ENCODE measurements at regions not wholly inside any gene's neighbourhood (a gene's known extent, or its start where the extent isn't known, plus 50 kb on each side); places are given as distances from the start of the nearest gene placed in this dataset.

- Histone ChIP-seq H3K4me2 (ENCODE audit: low read depth, low read length, poor library complexity, severe bottlenecking) (no peak overlapping the region), H3K9ac (ENCODE audit: low read depth, low read length, poor library complexity, severe bottlenecking) (no peak overlapping the region), H3K36me3 (ENCODE audit: insufficient read depth, low read length) (no peaks in the 10 kb centered on the region), H3K79me2 (ENCODE audit: insufficient read depth, low read length) (no peaks in the 10 kb centered on the region), H3F3A (ENCODE audit: low read depth) (no peaks in the 10 kb centered on the region), H3K4me1 (ENCODE audit: insufficient read depth, low read length, poor library complexity, severe bottlenecking) (no peaks in the 10 kb centered on the region), H4K20me1 (ENCODE audit: insufficient read depth, low read length, poor library complexity, severe bottlenecking) (no peaks in the 10 kb centered on the region), H3K4me3 (ENCODE audit: low read length, poor library complexity, severe bottlenecking) (no peak overlapping the region), H3K27me3 (ENCODE audit: insufficient read depth, low read length, poor library complexity, severe bottlenecking) (no peaks in the 10 kb centered on the region), H3K9me3 (ENCODE audit: insufficient read depth, low read depth, low read length) (no peaks in the 10 kb centered on the region), H3K9me2 (replicated peaks; ENCODE audit: low read depth, low read length) (no peaks in the 10 kb centered on the region), H2AFZ (ENCODE audit: low read length) (no peak overlapping the region)
- TF ChIP-seq CTCF (conservative IDR thresholded peaks at IDR 0.05; ENCODE audit: low read length) (no peak), EZH2phosphoT487 (IDR thresholded peaks at IDR 0.05; ENCODE audit: borderline replicate concordance) (no peak)
These were observed 141.1 kb downstream of the DISP1 start for GRCh38 chr1:222955964-222956363.

GRCh38 chr1:222956601-222957000, 141.8 kb downstream of the DISP1 start:
- Histone ChIP-seq H2AFZ (ENCODE audit: low read length) (no peak overlapping the region), H3K79me2 (ENCODE audit: insufficient read depth, low read length) (no peaks in the 10 kb centered on the region), H4K20me1 (ENCODE audit: insufficient read depth, low read length, poor library complexity, severe bottlenecking) (no peaks in the 10 kb centered on the region), H3K36me3 (ENCODE audit: insufficient read depth, low read length) (no peaks in the 10 kb centered on the region), H3K27me3 (ENCODE audit: insufficient read depth, low read length, poor library complexity, severe bottlenecking) (no peaks in the 10 kb centered on the region), H3K4me3 (ENCODE audit: low read length, poor library complexity, severe bottlenecking) (no peak overlapping the region), H3F3A (ENCODE audit: low read depth) (no peaks in the 10 kb centered on the region), H3K9ac (ENCODE audit: low read depth, low read length, poor library complexity, severe bottlenecking) (no peak overlapping the region), H3K9me2 (replicated peaks; ENCODE audit: low read depth, low read length) (no peaks in the 10 kb centered on the region), H3K4me1 (ENCODE audit: insufficient read depth, low read length, poor library complexity, severe bottlenecking) (no peaks in the 10 kb centered on the region), H3K4me2 (ENCODE audit: low read depth, low read length, poor library complexity, severe bottlenecking) (no peak overlapping the region), H3K9me3 (ENCODE audit: insufficient read depth, low read depth, low read length) (no peaks in the 10 kb centered on the region)
- TF ChIP-seq CTCF (conservative IDR thresholded peaks at IDR 0.05; ENCODE audit: low read length) (no peak), EZH2phosphoT487 (IDR thresholded peaks at IDR 0.05; ENCODE audit: borderline replicate concordance) (no peak)

GRCh38 chr1:222967466-222968240, 152.8 kb downstream of the DISP1 start:
- H3K9me3 ChIP-seq (ENCODE audit: insufficient read depth, low read depth, low read length): no peaks in the 10 kb centered on the region
- TF ChIP-seq EZH2phosphoT487 (IDR thresholded peaks at IDR 0.05; ENCODE audit: borderline replicate concordance) (no peak), CTCF (conservative IDR thresholded peaks at IDR 0.05; ENCODE audit: low read length) (no peak)

More at GRCh38 chr1:222967466-222968240, 152.8 kb downstream of the DISP1 start:
- H3K9ac ChIP-seq (ENCODE audit: low read depth, low read length, poor library complexity, severe bottlenecking): no peak overlapping the region
- H3K4me3 ChIP-seq (ENCODE audit: low read length, poor library complexity, severe bottlenecking): no peak overlapping the region
- H3K79me2 ChIP-seq (ENCODE audit: insufficient read depth, low read length): no peaks in the 10 kb centered on the region
- no peaks in the 10 kb centered on the region for H3K36me3 ChIP-seq (ENCODE audit: insufficient read depth, low read length)
- H3K4me1 ChIP-seq (ENCODE audit: insufficient read depth, low read length, poor library complexity, severe bottlenecking): peaks cover 5% of the 10 kb centered on the region
- H3F3A ChIP-seq (ENCODE audit: low read depth): no peaks in the 10 kb centered on the region
- H3K9me2 ChIP-seq (replicated peaks; ENCODE audit: low read depth, low read length): no peaks in the 10 kb centered on the region
- no peaks in the 10 kb centered on the region for H3K27me3 ChIP-seq (ENCODE audit: insufficient read depth, low read length, poor library complexity, severe bottlenecking)
- no peaks in the 10 kb centered on the region for H4K20me1 ChIP-seq (ENCODE audit: insufficient read depth, low read length, poor library complexity, severe bottlenecking)
- H3K4me2 ChIP-seq (ENCODE audit: low read depth, low read length, poor library complexity, severe bottlenecking): no peak overlapping the region
- no peak overlapping the region for H2AFZ ChIP-seq (ENCODE audit: low read length)

All from Loucy (cell line).